Transverse colon (tissue), 4 donors: ENCODE measurements at regions not wholly inside any gene's neighbourhood (a gene's known extent, or its start where the extent isn't known, plus 50 kb on each side); places are given as distances from the start of the nearest gene placed in this dataset.

ENCODE experiments used
- CTCF ChIP-seq, 5 experiments: fragments of 200-600 bp in 3 of 5; fragments of 450-650 bp in 2 of 5; sonication (generic) in 3 of 5; IDR thresholded peaks; 1 replicate in 2 of 5; 2 replicates in 3 of 5; pipeline ENCODE4 v1.5.1; 2016 to 2017; ENCODE audit warnings: antibody characterized with exemption in 5 of 5, inconsistent platforms in 3 of 5, mild to moderate bottlenecking in 2 of 5, moderate library complexity in 1 of 5
- POLR2AphosphoS5 ChIP-seq, 3 donors: sonication (generic); formaldehyde crosslinking; IDR thresholded peaks; one replicate each; pipeline ENCODE4 v1.6.1; 2016; ENCODE audit warnings: antibody characterized with exemption in 3 of 3

GRCh38 chr1:81190003-81190402 is 610.7 kb upstream of the ADGRL2 start:
- no peak for TF ChIP-seq POLR2AphosphoS5 (IDR thresholded peaks at IDR 0.05)
- TF ChIP-seq CTCF (IDR thresholded peaks at IDR 0.05): no peak
